HG03342 (cell line): ENCODE measurements at regions not wholly inside any gene's neighbourhood (a gene's known extent, or its start where the extent isn't known, plus 50 kb on each side); places are given as distances from the start of the nearest gene placed in this dataset.
"Not testable (repeated sequence)": the region's sequence is repeated elsewhere in the genome, so short reads cannot be mapped to it uniquely, and the experiment has no call there.

Source experiments
- ATAC-seq: cut with Tn5 transposase; IDR thresholded peaks from one replicate; pipeline ENCODE4 v1.9.1; 2021; ENCODE audit warnings: mild to moderate bottlenecking, moderate library complexity; ENCODE audit not compliant: unreplicated experiment

DNA sequence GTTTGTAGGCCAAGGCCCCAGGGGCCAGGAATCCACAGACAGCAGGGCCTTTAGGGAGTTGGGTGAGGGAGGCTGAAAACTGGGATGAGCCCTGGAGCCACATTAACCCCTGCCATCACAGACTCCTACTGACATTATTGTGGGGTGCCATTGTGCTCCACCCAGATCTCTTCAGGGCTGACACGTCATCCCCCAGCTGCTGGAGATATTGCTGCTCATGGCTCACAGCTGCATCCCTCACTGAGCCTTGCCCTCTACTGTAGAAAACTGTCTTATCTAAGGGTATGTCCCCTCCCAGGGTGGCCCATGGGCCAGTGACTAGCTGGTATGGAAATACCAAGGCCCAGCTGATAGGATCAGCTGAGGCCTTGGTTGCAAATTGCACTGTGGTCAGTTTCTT, 87.3 kb upstream of the PRR23C start:
- ATAC-seq, result no peak

DNA sequence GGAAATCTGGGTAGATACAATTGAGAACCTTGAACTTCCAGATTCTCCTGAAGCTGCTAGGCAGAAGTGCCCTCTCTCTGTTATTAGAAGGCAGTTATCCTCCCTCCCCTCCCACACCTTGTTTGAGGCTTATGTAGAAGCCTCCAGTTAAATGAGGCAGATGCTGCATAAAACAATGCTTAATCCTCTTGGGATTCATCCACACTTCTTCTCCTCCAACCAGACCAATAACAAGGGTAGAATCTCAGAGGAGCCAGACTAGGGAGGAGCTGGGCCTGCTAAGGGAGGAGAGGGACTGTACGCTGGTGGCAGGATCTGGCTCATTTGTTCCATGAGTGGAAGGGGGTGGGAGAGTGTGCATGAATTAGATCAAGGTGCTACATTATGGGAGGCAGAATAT, 88.3 kb upstream of the PRR23C start:
- ATAC-seq, result no peak

GRCh38 chr3:139134678-139135372, 90.1 kb upstream of the PRR23C start:
- ATAC-seq, result no peak

GRCh38 chr3:139135657-139136056, 91.0 kb upstream of the PRR23C start:
- ATAC-seq, result no peak

- ATAC-seq, result no peak
Measured at GRCh38 chr3:139136469-139137202, 91.9 kb upstream of the PRR23C start.

DNA sequence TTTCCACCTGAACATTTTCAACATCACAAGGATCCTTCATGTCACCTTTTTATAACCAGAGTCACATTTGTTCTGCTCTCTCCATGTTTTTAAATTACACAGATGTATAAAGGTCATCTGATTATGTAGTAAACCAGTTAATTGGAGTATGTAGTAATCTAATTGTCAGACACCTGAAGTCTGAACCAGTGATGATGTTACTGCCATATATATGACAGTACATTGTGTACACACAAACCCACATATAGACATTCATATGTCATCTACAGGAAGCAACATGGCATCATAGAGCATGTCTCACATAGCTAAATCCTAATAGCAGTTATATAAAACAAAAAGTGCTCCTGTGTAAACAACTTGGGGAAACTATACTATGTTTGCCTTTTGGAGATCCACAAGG, 95.9 kb upstream of the PRR23C start:
- ATAC-seq, result no peak

DNA sequence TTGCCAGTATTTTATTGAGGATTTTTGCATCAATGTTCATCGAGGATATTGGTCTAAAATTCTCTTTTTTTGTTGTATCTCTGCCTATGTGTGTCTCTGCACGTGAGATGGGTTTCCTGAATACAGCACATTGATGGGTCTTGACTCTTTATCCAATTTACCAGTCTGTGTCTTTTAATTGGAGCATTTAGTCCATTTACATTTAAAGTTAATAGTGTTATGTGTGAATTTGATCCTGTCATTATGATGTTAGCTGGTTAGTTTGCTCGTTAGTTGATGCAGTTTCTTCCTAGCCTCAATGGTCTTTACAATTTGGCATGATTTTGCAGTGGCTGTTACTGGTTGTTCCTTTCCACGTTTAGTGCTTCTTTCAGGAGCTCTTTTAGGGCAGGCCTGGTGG, 101.3 kb upstream of the PRR23C start:
- ATAC-seq, result not testable (repeated sequence)

GRCh38 chr3:139151530-139151929, 106.8 kb upstream of the PRR23C start:
- no peak for ATAC-seq

- not testable (repeated sequence) for ATAC-seq
Measured at GRCh38 chr3:139153434-139153833, 108.7 kb upstream of the PRR23C start.

GRCh38 chr3:139157161-139157932, 112.7 kb upstream of the PRR23C start:
- no peak for ATAC-seq

DNA sequence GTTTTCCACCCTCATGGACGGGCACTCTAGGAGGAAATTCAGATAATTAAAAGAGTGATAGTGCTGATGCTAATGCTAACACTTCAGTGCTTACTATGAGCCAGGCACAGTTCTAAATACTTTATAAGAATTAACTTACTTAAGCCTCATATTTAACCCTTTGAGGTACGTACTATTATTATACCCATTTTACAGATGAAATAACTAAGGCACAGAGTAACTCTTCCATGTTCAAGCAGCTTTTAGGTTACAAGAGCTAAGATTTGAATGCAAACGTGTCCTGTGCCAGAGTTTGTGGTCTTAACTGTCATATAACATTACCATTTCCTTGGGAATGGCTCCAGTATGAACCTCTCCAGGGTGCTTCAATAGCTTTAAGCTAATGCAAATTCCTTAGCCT, 114.7 kb upstream of the PRR23C start:
- ATAC-seq, result no peak

DNA sequence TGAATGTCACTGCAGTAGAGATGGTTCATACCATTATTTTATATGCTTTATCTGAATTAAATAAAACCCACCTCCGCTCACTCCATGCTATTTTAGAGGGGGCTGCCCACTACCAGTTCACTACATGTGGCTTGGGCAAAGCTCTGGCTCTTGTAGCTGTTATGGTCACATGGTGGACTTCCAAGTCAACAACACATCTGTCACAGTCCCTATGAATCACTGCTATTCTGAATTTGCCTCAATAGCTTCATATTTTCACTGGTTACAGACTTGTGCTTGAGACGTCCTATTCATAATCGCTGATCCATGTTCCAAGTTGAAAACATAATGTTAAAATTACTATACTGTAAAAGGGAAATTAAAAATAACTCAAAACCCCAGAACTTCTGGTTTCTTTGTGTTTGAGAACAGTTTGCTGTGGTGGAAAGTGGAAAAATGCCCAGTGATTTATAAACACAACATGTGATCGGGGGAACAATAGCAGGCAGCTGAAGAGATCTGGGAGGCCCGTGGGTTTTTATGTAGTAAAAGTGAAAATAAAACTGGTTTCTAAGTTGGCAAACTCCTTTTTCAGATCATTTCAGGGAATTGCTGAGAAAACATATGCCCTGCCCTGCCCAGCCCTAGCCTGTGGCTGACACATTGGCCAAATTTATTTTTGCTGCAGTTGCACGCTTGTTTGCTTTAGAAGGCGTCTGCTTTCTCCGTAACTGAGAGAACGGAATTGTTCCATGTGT, 128.8 kb upstream of the PRR23C start:
- ATAC-seq, result no peak

GRCh38 chr3:139180489-139180888, 135.8 kb upstream of the PRR23C start:
- ATAC-seq, result no peak

- ATAC-seq, result no peak
Measured at GRCh38 chr3:139182143-139182542, 137.5 kb upstream of the PRR23C start.

DNA sequence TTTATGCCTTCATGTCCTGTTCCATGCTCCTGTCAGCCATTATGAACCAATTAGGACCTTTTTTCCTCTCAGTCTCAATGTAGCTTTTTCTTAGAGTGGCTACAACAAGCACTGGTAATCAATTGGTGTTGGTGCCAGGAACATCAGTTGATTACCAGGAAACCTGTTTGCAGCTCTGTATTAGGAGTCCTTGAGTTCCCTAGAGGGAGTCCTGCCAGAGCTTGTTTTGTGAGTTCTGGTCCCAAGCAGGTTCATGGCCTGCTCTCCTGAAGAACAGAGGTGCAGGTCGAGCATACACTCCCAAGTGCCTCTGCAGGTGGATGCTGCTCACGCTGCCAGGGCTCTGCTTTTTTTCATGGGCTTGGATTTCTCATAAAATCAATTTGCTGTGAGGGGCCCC, 137.9 kb upstream of the PRR23C start:
- ATAC-seq, result no peak

GRCh38 chr3:139185527-139185926, 140.8 kb upstream of the PRR23C start:
- no peak for ATAC-seq

GRCh38 chr3:139187154-139187553, 142.5 kb upstream of the PRR23C start:
- ATAC-seq, result no peak

- ATAC-seq, result no peak
Measured at GRCh38 chr3:139187648-139188047, 143.0 kb upstream of the PRR23C start.

DNA sequence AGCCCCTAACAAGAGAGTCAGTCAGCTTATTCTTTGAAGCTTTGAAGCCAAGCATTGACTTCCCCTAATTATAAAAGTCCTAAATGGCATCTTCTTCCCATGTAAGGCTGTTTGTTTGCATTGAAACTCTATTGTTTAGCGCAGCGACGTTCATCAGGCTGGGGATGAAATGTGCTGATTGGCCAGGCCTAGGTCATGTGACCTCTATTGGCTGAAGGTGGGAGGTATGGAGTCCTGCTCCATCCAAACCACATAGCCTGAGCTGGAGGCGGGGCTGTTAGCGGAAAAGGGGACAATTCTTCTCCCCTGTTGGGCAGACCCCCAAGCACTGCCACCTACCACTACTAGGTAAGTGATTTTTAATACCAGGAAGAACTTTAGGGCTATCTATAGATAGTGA, 145.3 kb upstream of the PRR23C start:
- ATAC-seq, result no peak

DNA sequence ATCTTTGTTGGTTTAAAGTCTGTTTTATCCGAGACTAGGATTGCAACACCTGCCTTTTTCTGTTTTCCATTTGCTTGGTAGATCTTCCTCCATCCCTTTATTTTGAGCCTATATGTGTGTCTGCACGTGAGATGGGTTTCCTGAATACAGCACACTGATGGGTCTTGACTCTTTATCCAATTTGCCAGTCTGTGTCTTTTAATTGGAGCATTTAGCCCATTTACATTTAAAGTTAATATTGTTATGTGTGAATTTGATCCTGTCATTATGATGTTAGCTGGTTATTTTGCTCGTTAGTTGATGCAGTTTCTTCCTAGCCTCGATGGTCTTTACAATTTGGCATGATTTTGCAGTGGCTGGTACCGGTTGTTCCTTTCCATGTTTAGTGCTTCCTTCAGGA, 149.4 kb upstream of the MRPS22 start:
- not testable (repeated sequence) for ATAC-seq

DNA sequence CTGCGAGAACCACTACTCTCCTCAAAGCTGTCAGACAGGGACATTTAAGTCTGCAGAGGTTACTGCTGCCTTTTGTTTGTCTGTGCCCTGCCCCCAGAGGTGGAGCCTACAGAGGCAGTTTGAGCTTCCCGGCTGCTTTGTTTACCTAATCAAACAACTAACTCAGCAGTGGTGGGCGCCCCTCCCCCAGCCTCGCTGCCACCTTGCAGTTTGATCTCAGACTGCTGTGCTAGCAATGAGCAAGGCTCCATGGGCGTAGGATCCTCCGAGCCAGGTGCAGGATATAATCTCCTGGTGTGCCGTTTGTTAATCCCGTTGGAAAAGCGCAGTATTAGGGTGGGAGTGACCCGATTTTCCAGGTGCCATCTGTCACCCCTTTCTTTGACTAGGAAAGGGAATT, 147.7 kb upstream of the MRPS22 start:
- not testable (repeated sequence) for ATAC-seq
